ENCODE measurements at regions not wholly inside any gene's neighbourhood (a gene's known extent, or its start where the extent isn't known, plus 50 kb on each side); places are given as distances from the start of the nearest gene placed in this dataset.

DNA sequence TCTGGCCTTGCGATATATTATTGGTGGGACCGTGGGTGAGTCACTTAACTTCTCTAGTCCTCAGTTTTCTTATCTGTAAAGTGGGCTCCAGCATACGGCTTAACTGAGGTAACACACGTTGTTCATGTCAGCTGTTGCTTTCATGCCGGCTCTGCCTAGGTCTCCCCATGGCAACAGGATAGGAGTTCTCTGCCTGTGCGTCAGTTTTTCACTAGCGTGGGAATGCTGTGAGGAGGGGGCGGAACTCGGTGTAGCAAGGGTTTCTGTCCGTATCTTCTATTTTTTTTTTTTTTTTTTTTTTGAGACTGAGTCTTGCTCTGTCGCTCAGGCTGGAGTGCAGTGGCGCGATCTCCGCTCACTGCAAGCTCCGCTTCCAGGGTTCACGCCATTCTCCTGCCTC is 758.5 kb upstream of the RBFOX1 start:
- POLR2A ChIA-PET (ENCODE audit: unreplicated experiment) = no interaction called here

More for the DNA sequence above, 758.5 kb upstream of the RBFOX1 start:
- H3K27ac ChIP-seq (ENCODE audit: insufficient read depth, low read length) = no peak overlapping the region
- H3K4me1 ChIP-seq (ENCODE audit: control insufficient read depth, insufficient read depth, low read length) = no peaks in the 10 kb centered on the region
- H3K4ac ChIP-seq (ENCODE audit: low read depth, low read length) = no peak overlapping the region
- TF ChIP-seq POLR2A (IDR thresholded peaks at IDR 0.05; ENCODE audit: low read depth, low read length) = no peak
- no peak for TF ChIP-seq BHLHE40 (IDR thresholded peaks at IDR 0.05; ENCODE audit: low read depth, low read length)
- no peak for TF ChIP-seq MAFK (IDR thresholded peaks at IDR 0.05; ENCODE audit: low read depth, low read length)
- no peak for TF ChIP-seq SMC3 (IDR thresholded peaks at IDR 0.05; ENCODE audit: low read depth, low read length)
- no peak overlapping the region for H4K91ac ChIP-seq (ENCODE audit: insufficient read depth, low read depth, low read length)
- H2BK120ac ChIP-seq (ENCODE audit: low read depth, low read length) = no peak overlapping the region
- no peak overlapping the region for H2BK15ac ChIP-seq (ENCODE audit: low read depth, low read length)
- peaks cover 15% of the 10 kb centered on the region for H3K9me3 ChIP-seq (ENCODE audit: control insufficient read depth, insufficient read depth, low read length)
- H3K56ac ChIP-seq (ENCODE audit: extremely low read depth, insufficient read depth, low read length) = no peak overlapping the region
- intact Hi-C loops (cut with micrococcal nuclease) (no loop called here), dilution Hi-C loops (cut with HindIII; ENCODE audit: low sequenced_read_pairs, unreplicated experiment) (no loop called here), in situ Hi-C loops (cut with MboI; ENCODE audit: low sequenced_read_pairs) (no loop called here)
- no peak overlapping the region for H3K18ac ChIP-seq (ENCODE audit: low read depth, low read length)
- no TSS peak for BruUV-seq (replicated peaks)
- H4K8ac ChIP-seq (ENCODE audit: low read depth in 2 of 2, low read length in 2 of 2) = no peak overlapping the region
- WGBS, 2 experiments (ENCODE audit: extremely low coverage in 2 of 2, insufficient read length in 1 of 2) = 81% methylated on average over 2 of the region's 16 CpGs; no CpG with 5 or more reads in 1 of the 2 experiments
- no peak overlapping the region for H3K4me2 ChIP-seq (ENCODE audit: low read depth, low read length)
- no peak overlapping the region for H2AFZ ChIP-seq (replicated peaks; ENCODE audit: low read length, poor library complexity)
- no peaks in the 10 kb centered on the region for H3K79me1 ChIP-seq (ENCODE audit: low read depth in 1 of 2, low read length in 2 of 2)
- H2BK20ac ChIP-seq (ENCODE audit: low read depth, low read length) = no peak overlapping the region
- no peaks in the 10 kb centered on the region for H3K27me3 ChIP-seq (ENCODE audit: control insufficient read depth, insufficient read depth, low read length)
- H3K14ac ChIP-seq (replicated peaks; ENCODE audit: low read depth, low read length) = no peak overlapping the region
- no peak overlapping the region for H2BK5ac ChIP-seq (ENCODE audit: low read depth, low read length, poor library complexity, severe bottlenecking)
- no peak overlapping the region for H2AK5ac ChIP-seq (ENCODE audit: low read depth, low read length)
- H3K9ac ChIP-seq (ENCODE audit: low read depth, low read length) = no peak overlapping the region
- no peaks in the 10 kb centered on the region for H4K20me1 ChIP-seq (ENCODE audit: insufficient read depth, low read length)
- H4K5ac ChIP-seq (ENCODE audit: low read depth, low read length) = no peak overlapping the region
- no peak overlapping the region for H2AK9ac ChIP-seq (replicated peaks; ENCODE audit: low read depth, low read length, poor library complexity)
- ATAC-seq (ENCODE audit: low read depth) (no peak), DNase-seq (no peak)
- no peak overlapping the region for H3K4me3 ChIP-seq (ENCODE audit: insufficient read depth, low read depth, low read length)
- H3K23ac ChIP-seq (ENCODE audit: low read depth, low read length) = no peak overlapping the region
- H3K9me1 ChIP-seq (ENCODE audit: insufficient read depth, low read length) = no peaks in the 10 kb centered on the region
- CTCF ChIA-PET = no interaction called here
- H3K36me3 ChIP-seq (ENCODE audit: control insufficient read depth, insufficient read depth, low read length) = no peaks in the 10 kb centered on the region
